ENCODE measurements at regions not wholly inside any gene's neighbourhood (a gene's known extent, or its start where the extent isn't known, plus 50 kb on each side); places are given as distances from the start of the nearest gene placed in this dataset.

GRCh38 chr14:104248203-104249055, 110.0 kb downstream of the KIF26A start:
- ATAC-seq (no peak), DNase-seq (no peak)
- intact Hi-C loops (cut with micrococcal nuclease), result no loop called here

- DNase-seq (no peak), ATAC-seq (no peak)
- intact Hi-C loops (cut with micrococcal nuclease), result no loop called here
Measured at GRCh38 chr14:104249089-104249488, 110.7 kb downstream of the KIF26A start.

GRCh38 chr14:104249706-104250105, 111.3 kb downstream of the KIF26A start:
- intact Hi-C loops (cut with micrococcal nuclease), result no loop called here
- no peak for DNase-seq
- no peak for ATAC-seq

- DNase-seq (no peak), ATAC-seq (no peak)
- intact Hi-C loops (cut with micrococcal nuclease), result no loop called here
Measured at GRCh38 chr14:104250175-104250574, 111.8 kb downstream of the KIF26A start.

GRCh38 chr14:104252256-104253215, 114.1 kb downstream of the KIF26A start:
- no peak for DNase-seq

GRCh38 chr14:104253223-104253822, 114.9 kb downstream of the KIF26A start:
- ATAC-seq, result no peak
- no peak for DNase-seq

More at GRCh38 chr14:104252256-104253215, 114.1 kb downstream of the KIF26A start:
- intact Hi-C loops (cut with micrococcal nuclease), result no loop called here
- no peak for ATAC-seq

GRCh38 chr14:104253901-104254353, 115.5 kb downstream of the KIF26A start:
- intact Hi-C loops (cut with micrococcal nuclease), result no loop called here
- ATAC-seq, result no peak
- DNase-seq, result no peak

More at GRCh38 chr14:104253223-104253822, 114.9 kb downstream of the KIF26A start:
- intact Hi-C loops (cut with micrococcal nuclease), result no loop called here

GRCh38 chr14:104254735-104255400, 116.5 kb downstream of the KIF26A start:
- intact Hi-C loops (cut with micrococcal nuclease), result no loop called here
- no peak for ATAC-seq
- no peak for DNase-seq

GRCh38 chr14:104256025-104256424, 117.6 kb downstream of the KIF26A start:
- no peak for ATAC-seq

GRCh38 chr14:104262515-104263514, 124.4 kb downstream of the KIF26A start:
- DNase-seq (no peak), ATAC-seq (no peak)
- intact Hi-C loops (cut with micrococcal nuclease), result no loop called here

More at GRCh38 chr14:104256025-104256424, 117.6 kb downstream of the KIF26A start:
- intact Hi-C loops (cut with micrococcal nuclease), result no loop called here
- no peak for DNase-seq

GRCh38 chr14:104263675-104264358, 125.4 kb downstream of the KIF26A start:
- intact Hi-C loops (cut with micrococcal nuclease), result no loop called here
- DNase-seq (no peak), ATAC-seq (no peak)

GRCh38 chr14:104264495-104265265, 126.3 kb downstream of the KIF26A start:
- intact Hi-C loops (cut with micrococcal nuclease), result no loop called here
- DNase-seq (no peak), ATAC-seq (no peak)

- ATAC-seq (no peak), DNase-seq (no peak)
- intact Hi-C loops (cut with micrococcal nuclease), result no loop called here
Measured at GRCh38 chr14:104265918-104266630, 127.7 kb downstream of the KIF26A start.

- intact Hi-C loops (cut with micrococcal nuclease), result no loop called here
- ATAC-seq (no peak), DNase-seq (peak; percentile 19)
Measured at GRCh38 chr14:104266631-104267575, 128.5 kb downstream of the KIF26A start.

GRCh38 chr14:104267895-104268294, 129.5 kb downstream of the KIF26A start:
- intact Hi-C loops (cut with micrococcal nuclease), result no loop called here
- DNase-seq, result peak; percentile 23
- no peak for ATAC-seq

Data from left ventricle myocardium superior (tissue), 1 donor.